ENCODE measurements at regions not wholly inside any gene's neighbourhood (a gene's known extent, or its start where the extent isn't known, plus 50 kb on each side); places are given as distances from the start of the nearest gene placed in this dataset.
"Not testable (repeated sequence)": the region's sequence is repeated elsewhere in the genome, so short reads cannot be mapped to it uniquely, and the experiment has no call there.

GRCh38 chr3:198138205-198138604 is 178.2 kb downstream of the LMLN start:
- not testable (repeated sequence) for TF ChIP-seq CTCF, POLR2AphosphoS5 (IDR thresholded peaks at IDR 0.05)

Measured in transverse colon (tissue), 4 donors.